ENCODE measurements at regions not wholly inside any gene's neighbourhood (a gene's known extent, or its start where the extent isn't known, plus 50 kb on each side); places are given as distances from the start of the nearest gene placed in this dataset.

DNA sequence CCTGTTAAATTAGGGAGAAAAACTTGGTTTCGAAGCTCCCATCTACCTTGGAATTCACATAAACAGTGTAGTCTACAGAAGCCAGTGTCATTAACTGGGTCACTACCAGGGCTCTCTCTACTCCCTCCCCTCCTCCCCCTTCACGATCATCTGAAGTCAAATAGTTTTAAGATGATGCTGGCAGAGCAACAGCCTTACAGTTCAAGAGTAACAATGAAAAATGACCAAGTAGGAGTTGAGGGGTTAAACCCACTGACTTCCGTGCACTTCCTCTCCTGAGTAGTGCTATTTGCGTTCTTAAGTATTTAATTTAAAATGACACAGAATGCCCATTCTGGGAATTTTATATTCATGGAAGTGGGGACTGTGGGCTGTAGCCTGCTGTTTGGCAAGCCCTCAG lies 236.9 kb downstream of the SIPA1L2 start:
- intact Hi-C loops (cut with micrococcal nuclease; ENCODE audit: unreplicated experiment) (no loop called here), in situ Hi-C loops (cut with HindIII; ENCODE audit: low pct_unique_long_range_greater_than_20kb, low sequenced_read_pairs) (no loop called here)
- CTCF ChIA-PET: no interaction called here
- H3K36me3 ChIP-seq (ENCODE audit: control insufficient read depth, insufficient read depth, low read length): no peaks in the 10 kb centered on the region
- H3K4me1 ChIP-seq (ENCODE audit: control insufficient read depth, insufficient read depth, low read length): no peaks in the 10 kb centered on the region
- ATAC-seq (no peak), DNase-seq (ENCODE audit: low read depth, low spot score) (no peak)
- no peaks in the 10 kb centered on the region for H3K9me3 ChIP-seq (ENCODE audit: control insufficient read depth, insufficient read depth, low read depth, low read length)
- no peak overlapping the region for H3K27ac ChIP-seq (ENCODE audit: low read length)
- no TSS peak for BruUV-seq (replicated peaks)
- no peaks in the 10 kb centered on the region for H3K27me3 ChIP-seq (ENCODE audit: control insufficient read depth, insufficient read depth, low read length)
- H3K4me3 ChIP-seq (ENCODE audit: low read depth in 2 of 2, low read length in 2 of 2): no peak overlapping the region
- TF ChIP-seq SIN3A (IDR thresholded peaks at IDR 0.05; ENCODE audit: borderline replicate concordance, insufficient read depth, low read depth, low read length): no peak
- TF ChIP-seq POLR2AphosphoS5 (IDR thresholded peaks at IDR 0.05; ENCODE audit: low read depth, low read length): no peak
- TF ChIP-seq, protein P1, sequence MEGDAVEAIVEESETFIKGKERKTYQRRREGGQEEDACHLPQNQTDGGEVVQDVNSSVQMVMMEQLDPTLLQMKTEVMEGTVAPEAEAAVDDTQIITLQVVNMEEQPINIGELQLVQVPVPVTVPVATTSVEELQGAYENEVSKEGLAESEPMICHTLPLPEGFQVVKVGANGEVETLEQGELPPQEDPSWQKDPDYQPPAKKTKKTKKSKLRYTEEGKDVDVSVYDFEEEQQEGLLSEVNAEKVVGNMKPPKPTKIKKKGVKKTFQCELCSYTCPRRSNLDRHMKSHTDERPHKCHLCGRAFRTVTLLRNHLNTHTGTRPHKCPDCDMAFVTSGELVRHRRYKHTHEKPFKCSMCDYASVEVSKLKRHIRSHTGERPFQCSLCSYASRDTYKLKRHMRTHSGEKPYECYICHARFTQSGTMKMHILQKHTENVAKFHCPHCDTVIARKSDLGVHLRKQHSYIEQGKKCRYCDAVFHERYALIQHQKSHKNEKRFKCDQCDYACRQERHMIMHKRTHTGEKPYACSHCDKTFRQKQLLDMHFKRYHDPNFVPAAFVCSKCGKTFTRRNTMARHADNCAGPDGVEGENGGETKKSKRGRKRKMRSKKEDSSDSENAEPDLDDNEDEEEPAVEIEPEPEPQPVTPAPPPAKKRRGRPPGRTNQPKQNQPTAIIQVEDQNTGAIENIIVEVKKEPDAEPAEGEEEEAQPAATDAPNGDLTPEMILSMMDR (IDR thresholded peaks at IDR 0.05): no peak
- TF ChIP-seq, protein P2, sequence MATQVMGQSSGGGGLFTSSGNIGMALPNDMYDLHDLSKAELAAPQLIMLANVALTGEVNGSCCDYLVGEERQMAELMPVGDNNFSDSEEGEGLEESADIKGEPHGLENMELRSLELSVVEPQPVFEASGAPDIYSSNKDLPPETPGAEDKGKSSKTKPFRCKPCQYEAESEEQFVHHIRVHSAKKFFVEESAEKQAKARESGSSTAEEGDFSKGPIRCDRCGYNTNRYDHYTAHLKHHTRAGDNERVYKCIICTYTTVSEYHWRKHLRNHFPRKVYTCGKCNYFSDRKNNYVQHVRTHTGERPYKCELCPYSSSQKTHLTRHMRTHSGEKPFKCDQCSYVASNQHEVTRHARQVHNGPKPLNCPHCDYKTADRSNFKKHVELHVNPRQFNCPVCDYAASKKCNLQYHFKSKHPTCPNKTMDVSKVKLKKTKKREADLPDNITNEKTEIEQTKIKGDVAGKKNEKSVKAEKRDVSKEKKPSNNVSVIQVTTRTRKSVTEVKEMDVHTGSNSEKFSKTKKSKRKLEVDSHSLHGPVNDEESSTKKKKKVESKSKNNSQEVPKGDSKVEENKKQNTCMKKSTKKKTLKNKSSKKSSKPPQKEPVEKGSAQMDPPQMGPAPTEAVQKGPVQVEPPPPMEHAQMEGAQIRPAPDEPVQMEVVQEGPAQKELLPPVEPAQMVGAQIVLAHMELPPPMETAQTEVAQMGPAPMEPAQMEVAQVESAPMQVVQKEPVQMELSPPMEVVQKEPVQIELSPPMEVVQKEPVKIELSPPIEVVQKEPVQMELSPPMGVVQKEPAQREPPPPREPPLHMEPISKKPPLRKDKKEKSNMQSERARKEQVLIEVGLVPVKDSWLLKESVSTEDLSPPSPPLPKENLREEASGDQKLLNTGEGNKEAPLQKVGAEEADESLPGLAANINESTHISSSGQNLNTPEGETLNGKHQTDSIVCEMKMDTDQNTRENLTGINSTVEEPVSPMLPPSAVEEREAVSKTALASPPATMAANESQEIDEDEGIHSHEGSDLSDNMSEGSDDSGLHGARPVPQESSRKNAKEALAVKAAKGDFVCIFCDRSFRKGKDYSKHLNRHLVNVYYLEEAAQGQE (IDR thresholded peaks at IDR 0.05; ENCODE audit: insufficient read depth in 1 of 2, low read depth in 2 of 2, low read length in 1 of 2): no peak
- no peak for TF ChIP-seq TCF7L2 (IDR thresholded peaks at IDR 0.05; ENCODE audit: low read depth, low read length)
- POLR2A ChIA-PET: no interaction called here

DNA sequence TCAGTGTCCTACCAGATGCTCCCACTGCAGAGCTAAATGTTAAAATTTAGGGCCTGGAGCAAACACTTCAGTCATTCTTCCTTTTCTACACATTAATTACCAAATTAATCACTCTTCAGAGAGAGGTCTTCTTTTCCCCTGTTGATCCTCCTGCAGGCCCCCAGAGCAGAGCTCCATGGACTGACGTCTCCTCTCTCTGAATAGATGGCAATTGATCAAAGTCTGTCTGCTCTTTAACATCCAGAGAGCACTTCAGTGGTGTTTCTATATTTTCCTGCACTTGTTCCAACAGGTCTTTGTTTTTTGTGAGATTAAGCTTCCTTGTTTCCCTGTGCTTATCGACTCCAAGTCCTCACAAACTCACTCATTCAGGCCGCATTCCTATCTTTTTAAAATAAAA lies 239.3 kb downstream of the SIPA1L2 start:
- Histone ChIP-seq H3K27me3 (ENCODE audit: control insufficient read depth, insufficient read depth, low read length) (no peaks in the 10 kb centered on the region), H3K9me3 (ENCODE audit: control insufficient read depth, insufficient read depth, low read depth, low read length) (no peaks in the 10 kb centered on the region), H3K4me3 (ENCODE audit: low read depth in 2 of 2, low read length in 2 of 2) (no peak overlapping the region), H3K27ac (ENCODE audit: low read length) (no peak overlapping the region), H3K36me3 (ENCODE audit: control insufficient read depth, insufficient read depth, low read length) (no peaks in the 10 kb centered on the region), H3K4me1 (ENCODE audit: control insufficient read depth, insufficient read depth, low read length) (no peaks in the 10 kb centered on the region)
- CTCF ChIA-PET: no interaction called here
- in situ Hi-C loops (cut with HindIII; ENCODE audit: low pct_unique_long_range_greater_than_20kb, low sequenced_read_pairs) (no loop called here), intact Hi-C loops (cut with micrococcal nuclease; ENCODE audit: unreplicated experiment) (no loop called here)
- TF ChIP-seq, protein P1 (IDR thresholded peaks at IDR 0.05): no peak
- TF ChIP-seq SIN3A (IDR thresholded peaks at IDR 0.05; ENCODE audit: borderline replicate concordance, insufficient read depth, low read depth, low read length) (no peak), TCF7L2 (IDR thresholded peaks at IDR 0.05; ENCODE audit: low read depth, low read length) (no peak), POLR2AphosphoS5 (IDR thresholded peaks at IDR 0.05; ENCODE audit: low read depth, low read length) (no peak)
- TF ChIP-seq, protein P2 (IDR thresholded peaks at IDR 0.05; ENCODE audit: insufficient read depth in 1 of 2, low read depth in 2 of 2, low read length in 1 of 2): no peak
- DNase-seq (ENCODE audit: low read depth, low spot score) (no peak), ATAC-seq (no peak)
- POLR2A ChIA-PET: no interaction called here
- BruUV-seq (replicated peaks): no TSS peak
